ENCODE measurements at regions not wholly inside any gene's neighbourhood (a gene's known extent, or its start where the extent isn't known, plus 50 kb on each side); places are given as distances from the start of the nearest gene placed in this dataset.

DNA sequence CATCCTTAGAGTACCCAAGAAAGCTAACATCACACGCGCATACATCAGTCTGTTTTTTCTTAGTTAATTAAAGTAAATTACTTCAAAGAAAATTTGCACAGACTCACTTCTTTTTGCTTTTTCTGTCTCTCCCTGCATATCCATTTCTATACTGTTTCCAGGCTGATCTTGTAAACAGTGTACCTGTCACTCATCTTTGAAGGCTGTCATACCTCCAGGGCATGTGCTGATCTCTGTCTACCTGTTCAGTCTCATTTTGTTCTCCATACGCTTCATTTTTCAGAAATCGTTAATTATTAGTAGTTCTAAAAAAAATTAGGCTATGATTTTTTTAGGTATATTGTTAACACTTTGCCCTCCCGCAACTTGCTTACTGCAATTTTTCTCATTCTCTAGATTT, 313.9 kb upstream of the ROBO2 start:
- Histone ChIP-seq H3K4me3 (replicated peaks; ENCODE audit: low read depth, low read length) (no peak overlapping the region), H3K36me3 (ENCODE audit: control insufficient read depth, insufficient read depth, low read length) (no peaks in the 10 kb centered on the region), H3K27me3 (replicated peaks; ENCODE audit: control insufficient read depth, insufficient read depth, low read length) (no peaks in the 10 kb centered on the region)
- TF ChIP-seq, protein P1, sequence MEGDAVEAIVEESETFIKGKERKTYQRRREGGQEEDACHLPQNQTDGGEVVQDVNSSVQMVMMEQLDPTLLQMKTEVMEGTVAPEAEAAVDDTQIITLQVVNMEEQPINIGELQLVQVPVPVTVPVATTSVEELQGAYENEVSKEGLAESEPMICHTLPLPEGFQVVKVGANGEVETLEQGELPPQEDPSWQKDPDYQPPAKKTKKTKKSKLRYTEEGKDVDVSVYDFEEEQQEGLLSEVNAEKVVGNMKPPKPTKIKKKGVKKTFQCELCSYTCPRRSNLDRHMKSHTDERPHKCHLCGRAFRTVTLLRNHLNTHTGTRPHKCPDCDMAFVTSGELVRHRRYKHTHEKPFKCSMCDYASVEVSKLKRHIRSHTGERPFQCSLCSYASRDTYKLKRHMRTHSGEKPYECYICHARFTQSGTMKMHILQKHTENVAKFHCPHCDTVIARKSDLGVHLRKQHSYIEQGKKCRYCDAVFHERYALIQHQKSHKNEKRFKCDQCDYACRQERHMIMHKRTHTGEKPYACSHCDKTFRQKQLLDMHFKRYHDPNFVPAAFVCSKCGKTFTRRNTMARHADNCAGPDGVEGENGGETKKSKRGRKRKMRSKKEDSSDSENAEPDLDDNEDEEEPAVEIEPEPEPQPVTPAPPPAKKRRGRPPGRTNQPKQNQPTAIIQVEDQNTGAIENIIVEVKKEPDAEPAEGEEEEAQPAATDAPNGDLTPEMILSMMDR (IDR thresholded peaks at IDR 0.05; ENCODE audit: insufficient read depth, low read length, poor library complexity, severe bottlenecking), result no peak
- DNase-seq (ENCODE audit: extremely low read depth, insufficient read length), result no peak

DNA sequence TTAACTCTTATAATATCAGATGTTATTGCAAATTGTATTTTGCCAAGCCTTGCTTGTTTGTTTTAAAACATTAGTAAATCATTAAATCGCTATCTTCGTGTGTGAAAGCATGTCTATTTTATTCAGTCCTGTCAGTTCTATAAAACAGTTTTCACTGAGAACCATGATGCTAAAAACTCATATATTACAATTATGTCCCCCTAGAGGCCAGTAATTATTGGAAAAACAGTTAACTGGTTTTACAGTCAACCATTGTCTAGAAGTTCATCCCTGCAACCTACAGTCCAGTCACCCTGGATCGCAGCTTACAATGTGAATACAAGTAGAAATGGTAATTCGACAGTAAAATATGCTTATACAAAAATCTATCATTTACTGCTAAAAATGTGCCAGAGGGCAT, 311.5 kb upstream of the ROBO2 start:
- H3K4me3 ChIP-seq (replicated peaks; ENCODE audit: low read depth, low read length), result no peak overlapping the region
- DNase-seq (ENCODE audit: extremely low read depth, insufficient read length), result no peak
- H3K36me3 ChIP-seq (ENCODE audit: control insufficient read depth, insufficient read depth, low read length), result no peaks in the 10 kb centered on the region
- TF ChIP-seq, protein P1 (IDR thresholded peaks at IDR 0.05; ENCODE audit: insufficient read depth, low read length, poor library complexity, severe bottlenecking), result no peak
- H3K27me3 ChIP-seq (replicated peaks; ENCODE audit: control insufficient read depth, insufficient read depth, low read length), result no peaks in the 10 kb centered on the region

DNA sequence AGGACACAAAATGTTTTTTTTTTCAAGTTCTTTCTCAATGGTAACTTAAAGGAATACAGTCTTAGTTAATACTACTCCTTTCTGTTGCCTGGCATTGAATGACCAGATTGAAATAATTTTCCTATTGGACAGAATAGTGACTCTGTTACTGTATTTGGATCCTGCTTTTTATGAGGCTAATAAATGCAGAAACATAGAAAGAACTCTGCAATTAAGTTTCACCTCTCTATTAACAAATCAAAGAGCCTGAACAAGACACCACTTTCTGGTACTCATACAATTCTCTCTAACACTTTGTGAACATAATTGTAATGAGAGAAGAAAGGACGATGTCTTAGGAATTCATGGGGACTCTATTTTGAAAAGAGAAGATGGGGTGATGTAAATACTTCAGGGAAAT, 308.4 kb upstream of the ROBO2 start:
- TF ChIP-seq, protein P1 (IDR thresholded peaks at IDR 0.05; ENCODE audit: insufficient read depth, low read length, poor library complexity, severe bottlenecking), result no peak
- H3K27me3 ChIP-seq (replicated peaks; ENCODE audit: control insufficient read depth, insufficient read depth, low read length), result no peaks in the 10 kb centered on the region
- H3K4me3 ChIP-seq (replicated peaks; ENCODE audit: low read depth, low read length), result no peak overlapping the region
- no peaks in the 10 kb centered on the region for H3K36me3 ChIP-seq (ENCODE audit: control insufficient read depth, insufficient read depth, low read length)
- DNase-seq (ENCODE audit: extremely low read depth, insufficient read length), result no peak

DNA sequence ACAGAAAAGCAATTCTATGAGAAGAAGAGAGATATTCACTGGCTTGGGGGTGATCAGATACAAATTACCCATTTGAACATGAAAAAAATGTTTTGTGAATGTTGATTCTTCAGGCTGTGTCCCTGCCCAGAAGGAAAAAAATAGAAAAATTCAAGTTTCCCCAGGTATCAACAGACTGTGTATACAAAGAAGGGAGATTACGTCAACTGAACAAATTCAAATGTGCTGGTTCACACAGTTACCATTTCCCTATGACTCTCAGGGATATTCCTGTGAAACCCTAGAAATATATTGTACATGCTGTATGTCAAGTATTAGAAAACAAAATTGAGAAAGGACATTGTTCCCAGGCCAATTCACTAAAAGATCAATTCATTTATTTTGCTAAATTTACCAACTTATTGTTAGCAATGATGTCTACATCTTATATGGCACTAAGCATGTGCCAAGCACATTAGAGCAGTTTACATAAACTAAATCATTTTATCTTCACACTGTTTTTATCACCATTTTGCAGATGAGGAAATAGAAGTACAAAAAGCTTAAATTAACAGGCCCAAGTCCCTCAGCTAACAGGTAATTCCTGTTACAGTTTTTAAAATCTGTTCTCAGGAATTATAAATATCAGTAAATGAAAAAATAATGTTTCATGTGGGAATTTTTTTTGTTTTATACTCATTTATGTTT, 306.7 kb upstream of the ROBO2 start:
- Histone ChIP-seq H3K27me3 (replicated peaks; ENCODE audit: control insufficient read depth, insufficient read depth, low read length) (no peaks in the 10 kb centered on the region), H3K36me3 (ENCODE audit: control insufficient read depth, insufficient read depth, low read length) (no peaks in the 10 kb centered on the region), H3K4me3 (replicated peaks; ENCODE audit: low read depth, low read length) (no peak overlapping the region)
- no peak for DNase-seq (ENCODE audit: extremely low read depth, insufficient read length)
- TF ChIP-seq, protein P1 (IDR thresholded peaks at IDR 0.05; ENCODE audit: insufficient read depth, low read length, poor library complexity, severe bottlenecking), result no peak

DNA sequence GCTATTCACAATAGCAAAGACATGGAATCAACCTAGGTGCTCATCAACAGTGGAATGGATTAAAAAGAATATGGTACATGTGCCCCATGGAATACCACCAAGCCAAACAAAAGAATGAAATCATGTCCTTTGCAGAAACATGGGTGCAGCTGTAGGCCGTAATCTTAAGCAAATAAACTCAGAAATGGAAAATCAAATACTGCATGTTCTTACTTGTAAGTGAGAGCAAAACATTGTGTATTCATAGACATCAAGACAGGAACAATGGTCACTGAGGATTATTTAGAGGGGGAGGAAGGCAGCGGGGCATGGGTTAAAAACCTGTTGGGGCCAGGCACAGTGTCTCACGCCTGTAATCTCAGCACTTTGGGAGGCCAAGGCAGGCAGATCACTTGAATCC, 304.7 kb upstream of the ROBO2 start:
- DNase-seq (ENCODE audit: extremely low read depth, insufficient read length), result no peak
- Histone ChIP-seq H3K36me3 (ENCODE audit: control insufficient read depth, insufficient read depth, low read length) (no peaks in the 10 kb centered on the region), H3K27me3 (replicated peaks; ENCODE audit: control insufficient read depth, insufficient read depth, low read length) (no peaks in the 10 kb centered on the region), H3K4me3 (replicated peaks; ENCODE audit: low read depth, low read length) (no peak overlapping the region)
- TF ChIP-seq, protein P1 (IDR thresholded peaks at IDR 0.05; ENCODE audit: insufficient read depth, low read length, poor library complexity, severe bottlenecking), result no peak

DNA sequence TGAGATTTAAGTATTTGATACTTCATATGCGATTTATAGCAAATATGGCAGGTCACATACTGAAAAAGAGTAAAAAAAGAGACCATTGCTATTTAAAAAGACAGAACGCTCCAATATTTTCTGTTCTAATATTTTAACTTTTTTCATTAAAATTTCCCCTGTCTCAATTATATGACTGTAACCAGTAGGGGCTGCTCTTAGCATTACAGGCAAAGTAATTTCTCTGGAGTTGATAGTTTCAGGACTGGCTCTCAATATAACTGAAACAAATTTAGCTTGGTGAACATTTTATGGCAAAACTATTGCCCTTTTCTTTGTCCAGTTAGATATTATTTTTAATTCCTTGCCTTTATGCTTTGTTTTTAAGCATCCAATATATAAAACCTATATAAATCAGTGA, 286.3 kb upstream of the ROBO2 start:
- TF ChIP-seq, protein P1 (IDR thresholded peaks at IDR 0.05; ENCODE audit: insufficient read depth, low read length, poor library complexity, severe bottlenecking), result no peak
- no peaks in the 10 kb centered on the region for H3K36me3 ChIP-seq (ENCODE audit: control insufficient read depth, insufficient read depth, low read length)
- H3K4me3 ChIP-seq (replicated peaks; ENCODE audit: low read depth, low read length), result no peak overlapping the region
- H3K27me3 ChIP-seq (replicated peaks; ENCODE audit: control insufficient read depth, insufficient read depth, low read length), result no peaks in the 10 kb centered on the region
- no peak for DNase-seq (ENCODE audit: extremely low read depth, insufficient read length)
